Jurkat, Clone E6-1 (cell line): ENCODE measurements at regions not wholly inside any gene's neighbourhood (a gene's known extent, or its start where the extent isn't known, plus 50 kb on each side); places are given as distances from the start of the nearest gene placed in this dataset.

ENCODE experiments used
- DNase-seq: peaks from one replicate; pipeline ENCODE4 v3.0.0-alpha.2; 2011; ENCODE audit warnings: low read depth, low spot score
- H3K4me3 ChIP-seq: 2 replicates; pipeline ENCODE4 v1.5.1; 2011; ENCODE audit warnings: mild to moderate bottlenecking, low read length, control low read depth, moderate library complexity

- no peak overlapping the region for H3K4me3 ChIP-seq
Measured at GRCh38 chr3:86234506-86235254, 756.3 kb downstream of the VGLL3 start.

GRCh38 chr3:86230762-86231161 lies 760.2 kb downstream of the VGLL3 start:
- no peak for DNase-seq
- H3K4me3 ChIP-seq, result no peak overlapping the region

More at GRCh38 chr3:86234506-86235254, 756.3 kb downstream of the VGLL3 start:
- no peak for DNase-seq

GRCh38 chr3:86229775-86230094 lies 761.2 kb downstream of the VGLL3 start:
- H3K4me3 ChIP-seq, result no peak overlapping the region

GRCh38 chr3:86229086-86229774 lies 761.7 kb downstream of the VGLL3 start:
- H3K4me3 ChIP-seq, result no peak overlapping the region
- DNase-seq, result no peak

More at GRCh38 chr3:86229775-86230094, 761.2 kb downstream of the VGLL3 start:
- DNase-seq, result no peak

- no peak for DNase-seq
- no peak overlapping the region for H3K4me3 ChIP-seq
Measured at GRCh38 chr3:86228101-86228500, 762.8 kb downstream of the VGLL3 start.

GRCh38 chr3:86225461-86225860 lies 765.5 kb downstream of the VGLL3 start:
- no peak overlapping the region for H3K4me3 ChIP-seq
- no peak for DNase-seq

GRCh38 chr3:86221601-86222000 lies 769.3 kb downstream of the VGLL3 start:
- H3K4me3 ChIP-seq, result no peak overlapping the region
- DNase-seq, result no peak

- no peak overlapping the region for H3K4me3 ChIP-seq
- DNase-seq, result no peak
Measured at GRCh38 chr3:86208772-86209171, 782.2 kb downstream of the VGLL3 start.

- H3K4me3 ChIP-seq, result no peak overlapping the region
Measured at GRCh38 chr3:86182606-86183005, 808.3 kb downstream of the VGLL3 start.

GRCh38 chr3:86180696-86181095 lies 810.3 kb downstream of the VGLL3 start:
- H3K4me3 ChIP-seq, result no peak overlapping the region
- peak; percentile 8 for DNase-seq

More at GRCh38 chr3:86182606-86183005, 808.3 kb downstream of the VGLL3 start:
- DNase-seq, result no peak

GRCh38 chr3:86178095-86178494 lies 812.9 kb downstream of the VGLL3 start:
- DNase-seq, result no peak
- H3K4me3 ChIP-seq, result no peak overlapping the region

- H3K4me3 ChIP-seq, result no peak overlapping the region
- no peak for DNase-seq
Measured at GRCh38 chr3:86176445-86176784, 814.5 kb downstream of the VGLL3 start.

- H3K4me3 ChIP-seq, result no peak overlapping the region
- no peak for DNase-seq
Measured at GRCh38 chr3:86175593-86176444, 815.1 kb downstream of the VGLL3 start.

GRCh38 chr3:86175051-86175536 lies 815.9 kb downstream of the VGLL3 start:
- DNase-seq, result no peak
- H3K4me3 ChIP-seq, result no peak overlapping the region

- DNase-seq, result no peak
- H3K4me3 ChIP-seq, result no peak overlapping the region
Measured at GRCh38 chr3:86173401-86173800, 817.5 kb downstream of the VGLL3 start.

GRCh38 chr3:86168512-86168911 lies 822.4 kb downstream of the VGLL3 start:
- DNase-seq, result no peak
- H3K4me3 ChIP-seq, result no peak overlapping the region

GRCh38 chr3:86162521-86162920 lies 828.4 kb downstream of the VGLL3 start:
- no peak overlapping the region for H3K4me3 ChIP-seq
- no peak for DNase-seq

GRCh38 chr3:86161493-86161892 lies 829.5 kb downstream of the VGLL3 start:
- H3K4me3 ChIP-seq, result no peak overlapping the region
- DNase-seq, result no peak

GRCh38 chr3:86152620-86153019 lies 838.3 kb downstream of the VGLL3 start:
- H3K4me3 ChIP-seq, result no peak overlapping the region
- DNase-seq, result no peak

- DNase-seq, result no peak
- H3K4me3 ChIP-seq, result no peak overlapping the region
Measured at GRCh38 chr3:86149054-86149453, 841.9 kb downstream of the VGLL3 start.
